ENCODE measurements at regions not wholly inside any gene's neighbourhood (a gene's known extent, or its start where the extent isn't known, plus 50 kb on each side); places are given as distances from the start of the nearest gene placed in this dataset.

DNA sequence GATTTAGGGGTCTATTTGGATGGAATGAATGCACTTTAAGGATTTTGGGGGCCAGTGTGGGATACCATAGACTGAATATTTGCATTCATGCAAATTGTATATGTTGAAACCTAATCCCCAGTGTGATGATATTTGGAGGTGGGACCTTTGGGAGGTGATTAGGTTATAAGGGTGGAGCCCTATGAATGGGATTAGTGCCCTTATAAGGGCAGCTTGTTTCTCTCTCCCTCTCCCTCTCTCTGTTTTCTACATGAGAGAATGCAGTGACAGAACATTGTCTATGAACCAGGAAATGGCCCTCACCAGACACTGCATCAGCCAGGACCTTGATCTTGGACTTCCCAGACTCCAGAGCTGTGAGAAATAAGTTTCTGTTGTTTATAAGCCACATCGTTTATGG lies 166.1 kb downstream of the MED10 start:
- Histone ChIP-seq H3K56ac (replicated peaks; ENCODE audit: insufficient read length, low read depth, low read length) (no peak overlapping the region), H4K91ac (replicated peaks; ENCODE audit: insufficient read length, low read length) (no peak overlapping the region), H3K9me3 (ENCODE audit: insufficient read depth in 2 of 2, low read depth in 1 of 2, low read length in 1 of 2) (no peaks in the 10 kb centered on the region), H2BK5ac (ENCODE audit: low read depth, low read length) (no peak overlapping the region), H3K23me2 (ENCODE audit: low read depth, low read length) (no peaks in the 10 kb centered on the region), H3K36me3 (ENCODE audit: control insufficient read depth in 2 of 4, insufficient read depth in 4 of 4, low read length in 3 of 4) (no peaks in the 10 kb centered on the region), H3K79me1 (ENCODE audit: low read depth, low read length) (no peaks in the 10 kb centered on the region), H4K8ac (ENCODE audit: extremely low read depth, insufficient read depth, low read length) (no peak overlapping the region), H3K4ac (replicated peaks; ENCODE audit: insufficient read length, low read depth, low read length) (no peak overlapping the region), H3K4me3 (ENCODE audit: extremely low read depth in 1 of 4, insufficient read depth in 2 of 4, low read depth in 3 of 4, low read length in 4 of 4) (no peak overlapping the region), H4K5ac (ENCODE audit: insufficient read length, low read depth, low read length) (no peak overlapping the region), H2BK15ac (ENCODE audit: low read length) (no peak overlapping the region), H2BK12ac (ENCODE audit: low read depth, low read length) (no peak overlapping the region), H4K20me1 (replicated peaks in 1 of 2; ENCODE audit: control insufficient read depth in 1 of 2, insufficient read depth in 2 of 2, low read length in 2 of 2) (no peaks in the 10 kb centered on the region), H3K4me2 (ENCODE audit: insufficient read depth in 1 of 2, low read depth in 2 of 2, low read length in 2 of 2) (no peak overlapping the region), H3K9ac (replicated peaks in 1 of 4; ENCODE audit: extremely low read depth in 1 of 4, low read depth in 3 of 4, low read length in 3 of 4) (no peak overlapping the region), H3K18ac (ENCODE audit: extremely low read depth, low read length) (no peak overlapping the region), H3K27me3 (replicated peaks in 1 of 4; ENCODE audit: control insufficient read depth in 3 of 4, extremely low read depth in 1 of 4, insufficient read depth in 3 of 4, low read length in 3 of 4) (no peaks in the 10 kb centered on the region), H3K4me1 (replicated peaks in 1 of 4; ENCODE audit: control insufficient read depth in 3 of 4, insufficient read depth in 4 of 4, low read length in 3 of 4) (0 out of 7 replicates have a peak, but pooled peaks cover 0 to 2% (median 0%) of the 10 kb centered on the region in 4 experiments), H2BK20ac (ENCODE audit: low read length) (no peak overlapping the region), H3K79me2 (ENCODE audit: control insufficient read depth in 1 of 2, insufficient read depth in 2 of 2, low read length in 2 of 2) (no peaks in the 10 kb centered on the region), H3K27ac (ENCODE audit: low read depth, low read length) (no peak overlapping the region), H2AFZ (ENCODE audit: low read length) (no peak overlapping the region), H3K14ac (ENCODE audit: insufficient read length) (no peak overlapping the region), H3K23ac (ENCODE audit: insufficient read length) (no peak overlapping the region), H2BK120ac (replicated peaks; ENCODE audit: low read depth, low read length) (no peak overlapping the region), H2AK5ac (ENCODE audit: low read depth, low read length) (no peak overlapping the region)
- 88% methylated on average over 1 of the region's 1 CpG; no CpG with 5 or more reads in 1 of the 2 experiments for WGBS, 2 experiments (ENCODE audit: extremely low coverage in 1 of 2, insufficient coverage in 1 of 2, insufficient read length in 1 of 2, insufficient replicate concordance in 2 of 2, low coverage in 1 of 2, low lambda C conversion rate in 2 of 2, missing lambda C conversion rate in 1 of 2)
- DNase-seq (ENCODE audit: low read depth in 1 of 2, low spot score in 2 of 2) (no peak), FAIRE-seq (no peak)
- ChIA-PET CTCF (ENCODE audit: partially characterized antibody) (interaction anchor here (1.2 kb wide), 1 partner anchor 207 kb away, joined by 3 read pairs; no protein-coding TSS in a partner anchor), POLR2A (ENCODE audit: partially characterized antibody) (no interaction called here)
- TF ChIP-seq SUZ12 (IDR thresholded peaks at IDR 0.05; ENCODE audit: low read length) (no peak), POLR2A (IDR thresholded peaks at IDR 0.05; ENCODE audit: control extremely low read depth in 1 of 2, low read depth in 2 of 2, low read length in 2 of 2) (no peak), CBX5 (IDR thresholded peaks at IDR 0.05; ENCODE audit: low read depth, low read length) (no peak), CBX8 (IDR thresholded peaks at IDR 0.05; ENCODE audit: borderline replicate concordance, low read depth, low read length) (no peak), RAD21 (IDR thresholded peaks at IDR 0.05 in 1 of 2, conservative IDR thresholded peaks at IDR 0.05 in 1 of 2; ENCODE audit: low read depth in 2 of 2, low read length in 2 of 2) (no peak), MAX (IDR thresholded peaks at IDR 0.05) (no peak), JUND (IDR thresholded peaks at IDR 0.05; ENCODE audit: low read length) (no peak), CTBP2 (IDR thresholded peaks at IDR 0.05; ENCODE audit: borderline replicate concordance, insufficient read depth, insufficient read length, low read length) (no peak), CEBPB (IDR thresholded peaks at IDR 0.05; ENCODE audit: low read depth, low read length) (no peak), CHD2 (IDR thresholded peaks at IDR 0.05; ENCODE audit: low read length) (no peak), PHF8 (conservative IDR thresholded peaks at IDR 0.05; ENCODE audit: low read depth, low read length) (no peak), KDM5A (IDR thresholded peaks at IDR 0.05; ENCODE audit: low read length) (no peak), RFX5 (IDR thresholded peaks at IDR 0.05; ENCODE audit: borderline replicate concordance, low read depth, low read length) (no peak), SIX5 (IDR thresholded peaks at IDR 0.05; ENCODE audit: low read depth, low read length) (no peak)
- TF ChIP-seq, protein P1, sequence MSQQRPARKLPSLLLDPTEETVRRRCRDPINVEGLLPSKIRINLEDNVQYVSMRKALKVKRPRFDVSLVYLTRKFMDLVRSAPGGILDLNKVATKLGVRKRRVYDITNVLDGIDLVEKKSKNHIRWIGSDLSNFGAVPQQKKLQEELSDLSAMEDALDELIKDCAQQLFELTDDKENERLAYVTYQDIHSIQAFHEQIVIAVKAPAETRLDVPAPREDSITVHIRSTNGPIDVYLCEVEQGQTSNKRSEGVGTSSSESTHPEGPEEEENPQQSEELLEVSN (IDR thresholded peaks at IDR 0.05) = no peak

Measured in H1 (cell line).